Retinal pigment epithelial cell (primary cell): ENCODE measurements at regions not wholly inside any gene's neighbourhood (a gene's known extent, or its start where the extent isn't known, plus 50 kb on each side); places are given as distances from the start of the nearest gene placed in this dataset.

Experiments
- DNase-seq: peaks from one replicate; pipeline ENCODE4 v3.0.0-alpha.2; 2010; ENCODE audit warnings: low read depth
- H3K4me3 ChIP-seq: 2 replicates; pipeline ENCODE4 v1.5.1; 2011; ENCODE audit warnings: mild to moderate bottlenecking, low read length, control low read depth, moderate library complexity
- TF ChIP-seq, protein P1 (sequence below): conservative IDR thresholded peaks from 2 replicates; pipeline ENCODE4 v1.5.1; 2011; ENCODE audit warnings: low read depth, low read length, control low read depth, inconsistent platforms

DNA sequence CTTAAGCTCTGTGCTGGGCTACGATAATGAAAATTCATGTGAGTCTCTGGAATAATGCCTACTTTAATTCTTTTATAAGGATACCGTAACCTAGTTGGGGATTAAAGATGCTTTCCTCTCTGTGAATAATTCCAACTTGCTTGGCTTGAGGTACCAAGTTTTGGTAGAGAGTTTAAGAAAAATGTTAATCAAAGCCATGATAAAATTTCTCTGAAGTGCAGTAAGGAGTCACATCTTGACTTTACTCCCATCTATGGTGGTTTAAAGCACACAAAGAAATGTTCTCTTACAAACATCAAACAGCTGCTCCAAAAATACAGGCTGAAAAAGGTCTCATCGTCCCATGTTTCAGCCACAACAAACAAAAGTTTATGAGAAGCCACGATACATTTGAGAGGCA is 284.8 kb upstream of the TBX3 start:
- TF ChIP-seq, protein P1, sequence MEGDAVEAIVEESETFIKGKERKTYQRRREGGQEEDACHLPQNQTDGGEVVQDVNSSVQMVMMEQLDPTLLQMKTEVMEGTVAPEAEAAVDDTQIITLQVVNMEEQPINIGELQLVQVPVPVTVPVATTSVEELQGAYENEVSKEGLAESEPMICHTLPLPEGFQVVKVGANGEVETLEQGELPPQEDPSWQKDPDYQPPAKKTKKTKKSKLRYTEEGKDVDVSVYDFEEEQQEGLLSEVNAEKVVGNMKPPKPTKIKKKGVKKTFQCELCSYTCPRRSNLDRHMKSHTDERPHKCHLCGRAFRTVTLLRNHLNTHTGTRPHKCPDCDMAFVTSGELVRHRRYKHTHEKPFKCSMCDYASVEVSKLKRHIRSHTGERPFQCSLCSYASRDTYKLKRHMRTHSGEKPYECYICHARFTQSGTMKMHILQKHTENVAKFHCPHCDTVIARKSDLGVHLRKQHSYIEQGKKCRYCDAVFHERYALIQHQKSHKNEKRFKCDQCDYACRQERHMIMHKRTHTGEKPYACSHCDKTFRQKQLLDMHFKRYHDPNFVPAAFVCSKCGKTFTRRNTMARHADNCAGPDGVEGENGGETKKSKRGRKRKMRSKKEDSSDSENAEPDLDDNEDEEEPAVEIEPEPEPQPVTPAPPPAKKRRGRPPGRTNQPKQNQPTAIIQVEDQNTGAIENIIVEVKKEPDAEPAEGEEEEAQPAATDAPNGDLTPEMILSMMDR = no peak
- no peak overlapping the region for H3K4me3 ChIP-seq
- DNase-seq = no peak

DNA sequence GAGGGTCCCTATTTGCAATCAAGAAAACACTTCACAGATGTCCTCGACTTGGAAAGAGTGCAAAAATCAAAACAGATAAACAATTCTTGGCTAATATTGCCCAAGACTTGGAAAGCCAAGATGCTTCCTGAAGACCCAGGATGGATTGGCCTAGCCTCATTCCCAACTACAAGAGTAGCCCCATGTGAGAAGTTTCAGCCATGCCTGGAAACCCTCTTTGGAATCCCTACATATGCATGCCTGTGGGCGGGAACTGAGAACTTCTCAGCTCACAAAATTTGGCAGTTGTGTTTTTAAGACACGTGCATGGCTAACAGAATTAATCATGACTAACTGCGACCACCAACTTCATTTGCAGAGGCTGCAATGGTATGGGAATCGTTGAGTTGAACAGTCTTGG is 283.2 kb upstream of the TBX3 start:
- no peak for DNase-seq
- TF ChIP-seq, protein P1 = no peak
- no peak overlapping the region for H3K4me3 ChIP-seq

DNA sequence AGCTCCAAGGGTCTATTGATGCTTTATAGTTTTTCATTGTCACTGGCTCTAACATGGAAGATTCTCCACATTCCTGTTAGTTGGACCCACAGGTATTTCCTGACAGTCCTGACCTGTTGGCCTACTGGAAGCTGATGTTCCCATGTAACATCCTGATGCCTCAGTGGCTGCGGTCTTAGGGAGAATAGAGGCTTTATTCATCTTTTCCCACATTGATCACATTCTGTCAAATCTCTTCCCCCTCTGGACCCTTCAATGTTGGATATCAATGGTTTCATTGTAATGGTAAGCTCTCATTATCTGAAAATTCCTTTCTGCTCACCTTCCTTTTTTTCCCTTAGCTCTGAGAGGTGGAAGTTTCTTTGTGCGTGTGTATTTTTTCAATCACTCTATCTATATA is 280.9 kb upstream of the TBX3 start:
- no peak for DNase-seq
- TF ChIP-seq, protein P1 = no peak
- no peak overlapping the region for H3K4me3 ChIP-seq

DNA sequence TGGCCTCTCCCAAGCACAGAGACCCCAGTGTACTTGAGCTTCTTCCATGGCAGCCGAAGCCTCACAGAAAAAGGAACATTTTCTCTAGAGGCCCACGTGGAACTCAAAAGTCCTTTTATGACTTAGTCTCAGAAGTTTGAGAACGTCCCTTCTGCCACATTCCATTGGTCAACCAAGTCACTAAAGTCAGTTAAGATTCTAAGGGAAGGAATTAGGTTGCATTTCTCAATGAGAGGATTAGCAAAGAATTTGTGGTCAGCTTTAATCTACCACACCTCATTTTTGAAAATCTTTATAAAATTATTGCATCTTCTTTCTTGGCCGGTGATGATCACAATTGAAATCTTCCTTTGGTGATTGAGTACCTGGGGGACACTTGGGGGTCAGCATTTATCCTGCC is 279.9 kb upstream of the TBX3 start:
- no peak overlapping the region for H3K4me3 ChIP-seq
- DNase-seq = no peak
- TF ChIP-seq, protein P1 = no peak

DNA sequence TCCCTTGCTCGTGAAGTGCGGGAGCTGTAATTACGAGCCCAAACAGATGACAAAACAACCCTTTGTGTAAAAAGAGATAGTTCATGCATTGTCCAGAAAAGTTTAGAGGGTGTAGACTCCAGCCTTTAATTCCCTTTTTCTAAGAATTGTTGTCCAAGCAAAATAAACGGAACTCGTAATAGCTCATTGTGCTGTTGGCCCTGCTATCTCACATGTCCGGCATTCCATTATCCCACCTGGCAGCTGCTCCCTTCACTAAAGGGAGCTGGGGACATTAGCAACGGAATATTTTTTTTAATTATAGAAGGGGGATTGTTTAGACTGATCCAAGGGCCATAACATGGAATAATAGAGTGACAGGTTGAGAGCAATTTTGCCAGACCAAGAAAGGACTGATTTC is 277.5 kb upstream of the TBX3 start:
- no peak overlapping the region for H3K4me3 ChIP-seq
- DNase-seq = no peak

DNA sequence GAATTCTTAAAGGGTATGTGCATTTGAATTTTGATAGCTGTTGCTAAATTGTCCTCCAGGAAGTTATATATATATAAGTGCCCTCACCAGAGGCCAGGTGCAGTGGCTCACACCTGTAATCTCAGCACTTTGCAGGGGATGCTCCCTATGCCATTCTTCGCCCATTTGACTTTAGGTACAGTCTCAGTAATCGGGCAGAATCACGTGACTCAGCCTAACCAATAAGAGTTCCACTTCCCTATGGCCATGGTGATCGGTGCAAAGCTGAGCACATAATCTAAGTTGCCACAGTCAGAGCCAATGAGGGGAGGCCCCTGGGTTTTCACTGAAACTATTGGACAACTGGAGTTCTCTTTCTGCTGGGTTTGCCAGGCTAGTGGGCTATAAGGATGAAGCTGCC is 274.6 kb upstream of the TBX3 start:
- H3K4me3 ChIP-seq = no peak overlapping the region
- DNase-seq = no peak
- TF ChIP-seq, protein P1 = no peak

More for the DNA sequence above, 277.5 kb upstream of the TBX3 start:
- TF ChIP-seq, protein P1 = no peak

DNA sequence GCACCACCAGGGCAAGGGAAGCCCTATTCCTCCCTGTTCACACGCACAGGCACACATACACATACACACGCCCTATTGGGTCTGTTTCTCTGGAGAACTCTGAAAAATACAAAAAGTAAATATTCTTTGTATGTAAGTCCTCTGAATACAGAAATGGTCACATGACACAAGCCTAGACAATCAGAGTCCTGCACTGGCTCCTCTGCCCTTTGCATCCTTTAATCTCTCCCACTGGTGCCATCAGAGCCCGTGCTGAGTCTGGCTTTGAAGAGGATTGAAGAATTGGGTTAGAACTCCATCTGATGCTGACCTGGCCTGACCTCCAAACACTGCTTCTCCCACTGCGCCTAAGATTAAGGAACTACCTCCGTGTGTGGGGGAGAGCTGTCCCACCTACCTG is 273.2 kb upstream of the TBX3 start:
- DNase-seq = no peak
- no peak overlapping the region for H3K4me3 ChIP-seq
- TF ChIP-seq, protein P1 = no peak
